Uterus (tissue), 2 donors: ENCODE measurements at regions not wholly inside any gene's neighbourhood (a gene's known extent, or its start where the extent isn't known, plus 50 kb on each side); places are given as distances from the start of the nearest gene placed in this dataset.

ENCODE experiments used
- CTCF ChIP-seq, 4 experiments: fragments of 200-600 bp in 2 of 4; fragments of 450-650 bp in 2 of 4; sonication (generic) in 2 of 4; IDR thresholded peaks; one replicate each; pipeline ENCODE4 v1.5.1; 2016 to 2019; ENCODE audit warnings: antibody characterized with exemption in 4 of 4, mild to moderate bottlenecking in 2 of 4, moderate library complexity in 1 of 4
- POLR2A ChIP-seq, 2 donors: fragments of 450-650 bp; IDR thresholded peaks; one replicate each; pipeline ENCODE4 v1.6.1; 2016; ENCODE audit warnings: antibody characterized with exemption in 2 of 2, mild to moderate bottlenecking in 1 of 2, moderate library complexity in 1 of 2

GRCh38 chr22:49565516-49565855, 262.2 kb downstream of the BRD1 start:
- TF ChIP-seq CTCF (IDR thresholded peaks at IDR 0.05) = no peak
- no peak for TF ChIP-seq POLR2A (IDR thresholded peaks at IDR 0.05)
